Effector CD4-positive, alpha-beta T cell (primary cell): ENCODE measurements at regions not wholly inside any gene's neighbourhood (a gene's known extent, or its start where the extent isn't known, plus 50 kb on each side); places are given as distances from the start of the nearest gene placed in this dataset.

Experiments
- DNase-seq: peaks from one replicate; pipeline ENCODE4 v3.0.0-alpha.2; 2020

GRCh38 chr2:205937211-205937610, 148.8 kb downstream of the INO80D start:
- DNase-seq = no peak

- no peak for DNase-seq
Observed at GRCh38 chr2:205936446-205936845, 149.5 kb downstream of the INO80D start.

- DNase-seq = no peak
Observed at GRCh38 chr2:205934443-205934842, 151.5 kb downstream of the INO80D start.

GRCh38 chr2:205932861-205933260, 153.1 kb downstream of the INO80D start:
- no peak for DNase-seq

- DNase-seq = no peak
Observed at GRCh38 chr2:205931388-205931787, 154.6 kb downstream of the INO80D start.

GRCh38 chr2:205930209-205930608, 155.8 kb downstream of the INO80D start:
- no peak for DNase-seq

- DNase-seq = no peak
Observed at GRCh38 chr2:205929246-205929942, 156.6 kb downstream of the INO80D start.

- DNase-seq = peak; percentile 42
Observed at GRCh38 chr2:205925373-205926337, 160.3 kb downstream of the INO80D start.

GRCh38 chr2:205924676-205925075, 161.3 kb downstream of the INO80D start:
- DNase-seq = no peak

GRCh38 chr2:205915130-205915524, 170.8 kb downstream of the INO80D start:
- DNase-seq = no peak

- no peak for DNase-seq
Observed at GRCh38 chr2:205914213-205915129, 171.5 kb downstream of the INO80D start.

GRCh38 chr2:205913668-205914067, 172.3 kb downstream of the INO80D start:
- no peak for DNase-seq

GRCh38 chr2:205911306-205911705, 174.7 kb downstream of the INO80D start:
- DNase-seq = no peak

GRCh38 chr2:205909184-205909572, 176.8 kb downstream of the INO80D start:
- no peak for DNase-seq

GRCh38 chr2:205908212-205909183, 177.5 kb downstream of the INO80D start:
- DNase-seq = no peak

- no peak for DNase-seq
Observed at GRCh38 chr2:205906419-205906818, 179.6 kb downstream of the INO80D start.

GRCh38 chr2:205905576-205905975, 180.4 kb downstream of the INO80D start:
- DNase-seq = no peak

GRCh38 chr2:205904873-205905272, 181.1 kb downstream of the INO80D start:
- DNase-seq = no peak

GRCh38 chr2:205903549-205904129, 182.3 kb downstream of the INO80D start:
- no peak for DNase-seq

GRCh38 chr2:205902900-205903237, 183.1 kb downstream of the INO80D start:
- DNase-seq = no peak
